ENCODE measurements at regions not wholly inside any gene's neighbourhood (a gene's known extent, or its start where the extent isn't known, plus 50 kb on each side); places are given as distances from the start of the nearest gene placed in this dataset.

DNA sequence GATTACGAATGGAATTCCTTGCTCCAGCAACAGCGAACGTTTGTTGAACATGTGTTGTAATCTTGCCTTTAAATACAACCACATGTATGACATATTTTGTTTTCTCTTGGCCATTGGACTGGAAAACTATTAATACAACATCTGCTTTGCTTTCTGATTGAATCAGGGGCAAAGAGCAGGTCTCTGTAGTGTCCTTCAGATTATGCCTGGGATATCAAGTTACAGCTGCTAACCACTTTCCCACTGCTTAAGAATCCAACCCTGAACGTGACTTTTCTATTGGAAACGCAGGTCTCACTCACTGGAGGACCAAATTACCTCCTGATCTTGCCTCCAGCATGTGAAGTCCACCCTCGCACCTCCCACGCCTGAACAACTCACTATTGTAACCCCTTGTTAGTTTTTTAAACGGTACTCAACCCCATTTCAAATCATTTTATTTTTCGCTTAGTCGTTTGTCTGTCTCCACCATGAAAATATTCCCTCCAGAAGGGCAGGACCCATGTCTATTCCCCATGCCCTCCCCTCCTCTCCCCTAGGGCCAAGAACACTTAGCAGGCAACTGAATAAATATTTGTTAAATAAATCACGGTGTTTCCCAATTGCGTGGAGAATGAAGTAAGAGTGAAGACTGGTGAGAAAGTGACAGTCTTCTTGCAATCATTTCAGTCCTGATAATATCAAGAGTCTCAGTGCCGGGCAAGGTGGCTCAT, 57.4 kb upstream of the MRTFB start (continued):
- TF ChIP-seq HNF1A (IDR thresholded peaks at IDR 0.05; ENCODE audit: low read depth) (no peak), HNF1A (CRISPR knock-in tag; IDR thresholded peaks at IDR 0.05; ENCODE audit: borderline replicate concordance) (no peak), LCORL (IDR thresholded peaks at IDR 0.05) (no peak), LCORL (CRISPR knock-in tag; IDR thresholded peaks at IDR 0.05) (no peak), ZNF274 (CRISPR knock-in tag; IDR thresholded peaks at IDR 0.05) (no peak), CEBPB (IDR thresholded peaks at IDR 0.05; ENCODE audit: borderline replicate concordance, low read depth, low read length) (peak; percentile 73), ZSCAN22 (CRISPR knock-in tag; IDR thresholded peaks at IDR 0.05) (no peak), KDM1A (CRISPR knock-in tag; IDR thresholded peaks at IDR 0.05) (0 out of 2 replicates have a peak, but pooled peaks have one; percentile 8), ZNF256 (CRISPR knock-in tag; conservative IDR thresholded peaks at IDR 0.05) (no peak), ZNF317 (CRISPR knock-in tag; IDR thresholded peaks at IDR 0.05) (peak; percentile 77)
- TF ChIP-seq, protein P1, sequence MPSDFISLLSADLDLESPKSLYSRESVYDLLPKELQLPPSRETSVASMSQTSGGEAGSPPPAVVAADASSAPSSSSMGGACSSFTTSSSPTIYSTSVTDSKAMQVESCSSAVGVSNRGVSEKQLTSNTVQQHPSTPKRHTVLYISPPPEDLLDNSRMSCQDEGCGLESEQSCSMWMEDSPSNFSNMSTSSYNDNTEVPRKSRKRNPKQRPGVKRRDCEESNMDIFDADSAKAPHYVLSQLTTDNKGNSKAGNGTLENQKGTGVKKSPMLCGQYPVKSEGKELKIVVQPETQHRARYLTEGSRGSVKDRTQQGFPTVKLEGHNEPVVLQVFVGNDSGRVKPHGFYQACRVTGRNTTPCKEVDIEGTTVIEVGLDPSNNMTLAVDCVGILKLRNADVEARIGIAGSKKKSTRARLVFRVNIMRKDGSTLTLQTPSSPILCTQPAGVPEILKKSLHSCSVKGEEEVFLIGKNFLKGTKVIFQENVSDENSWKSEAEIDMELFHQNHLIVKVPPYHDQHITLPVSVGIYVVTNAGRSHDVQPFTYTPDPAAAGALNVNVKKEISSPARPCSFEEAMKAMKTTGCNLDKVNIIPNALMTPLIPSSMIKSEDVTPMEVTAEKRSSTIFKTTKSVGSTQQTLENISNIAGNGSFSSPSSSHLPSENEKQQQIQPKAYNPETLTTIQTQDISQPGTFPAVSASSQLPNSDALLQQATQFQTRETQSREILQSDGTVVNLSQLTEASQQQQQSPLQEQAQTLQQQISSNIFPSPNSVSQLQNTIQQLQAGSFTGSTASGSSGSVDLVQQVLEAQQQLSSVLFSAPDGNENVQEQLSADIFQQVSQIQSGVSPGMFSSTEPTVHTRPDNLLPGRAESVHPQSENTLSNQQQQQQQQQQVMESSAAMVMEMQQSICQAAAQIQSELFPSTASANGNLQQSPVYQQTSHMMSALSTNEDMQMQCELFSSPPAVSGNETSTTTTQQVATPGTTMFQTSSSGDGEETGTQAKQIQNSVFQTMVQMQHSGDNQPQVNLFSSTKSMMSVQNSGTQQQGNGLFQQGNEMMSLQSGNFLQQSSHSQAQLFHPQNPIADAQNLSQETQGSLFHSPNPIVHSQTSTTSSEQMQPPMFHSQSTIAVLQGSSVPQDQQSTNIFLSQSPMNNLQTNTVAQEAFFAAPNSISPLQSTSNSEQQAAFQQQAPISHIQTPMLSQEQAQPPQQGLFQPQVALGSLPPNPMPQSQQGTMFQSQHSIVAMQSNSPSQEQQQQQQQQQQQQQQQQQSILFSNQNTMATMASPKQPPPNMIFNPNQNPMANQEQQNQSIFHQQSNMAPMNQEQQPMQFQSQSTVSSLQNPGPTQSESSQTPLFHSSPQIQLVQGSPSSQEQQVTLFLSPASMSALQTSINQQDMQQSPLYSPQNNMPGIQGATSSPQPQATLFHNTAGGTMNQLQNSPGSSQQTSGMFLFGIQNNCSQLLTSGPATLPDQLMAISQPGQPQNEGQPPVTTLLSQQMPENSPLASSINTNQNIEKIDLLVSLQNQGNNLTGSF (CRISPR knock-in tag; IDR thresholded peaks at IDR 0.05): no peak
- TF ChIP-seq, protein P2, sequence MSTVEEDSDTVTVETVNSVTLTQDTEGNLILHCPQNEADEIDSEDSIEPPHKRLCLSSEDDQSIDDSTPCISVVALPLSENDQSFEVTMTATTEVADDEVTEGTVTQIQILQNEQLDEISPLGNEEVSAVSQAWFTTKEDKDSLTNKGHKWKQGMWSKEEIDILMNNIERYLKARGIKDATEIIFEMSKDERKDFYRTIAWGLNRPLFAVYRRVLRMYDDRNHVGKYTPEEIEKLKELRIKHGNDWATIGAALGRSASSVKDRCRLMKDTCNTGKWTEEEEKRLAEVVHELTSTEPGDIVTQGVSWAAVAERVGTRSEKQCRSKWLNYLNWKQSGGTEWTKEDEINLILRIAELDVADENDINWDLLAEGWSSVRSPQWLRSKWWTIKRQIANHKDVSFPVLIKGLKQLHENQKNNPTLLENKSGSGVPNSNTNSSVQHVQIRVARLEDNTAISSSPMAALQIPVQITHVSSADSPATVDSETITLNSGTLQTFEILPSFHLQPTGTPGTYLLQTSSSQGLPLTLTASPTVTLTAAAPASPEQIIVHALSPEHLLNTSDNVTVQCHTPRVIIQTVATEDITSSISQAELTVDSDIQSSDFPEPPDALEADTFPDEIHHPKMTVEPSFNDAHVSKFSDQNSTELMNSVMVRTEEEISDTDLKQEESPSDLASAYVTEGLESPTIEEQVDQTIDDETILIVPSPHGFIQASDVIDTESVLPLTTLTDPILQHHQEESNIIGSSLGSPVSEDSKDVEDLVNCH (CRISPR knock-in tag; IDR thresholded peaks at IDR 0.05): no peak
- TF ChIP-seq, protein P3, sequence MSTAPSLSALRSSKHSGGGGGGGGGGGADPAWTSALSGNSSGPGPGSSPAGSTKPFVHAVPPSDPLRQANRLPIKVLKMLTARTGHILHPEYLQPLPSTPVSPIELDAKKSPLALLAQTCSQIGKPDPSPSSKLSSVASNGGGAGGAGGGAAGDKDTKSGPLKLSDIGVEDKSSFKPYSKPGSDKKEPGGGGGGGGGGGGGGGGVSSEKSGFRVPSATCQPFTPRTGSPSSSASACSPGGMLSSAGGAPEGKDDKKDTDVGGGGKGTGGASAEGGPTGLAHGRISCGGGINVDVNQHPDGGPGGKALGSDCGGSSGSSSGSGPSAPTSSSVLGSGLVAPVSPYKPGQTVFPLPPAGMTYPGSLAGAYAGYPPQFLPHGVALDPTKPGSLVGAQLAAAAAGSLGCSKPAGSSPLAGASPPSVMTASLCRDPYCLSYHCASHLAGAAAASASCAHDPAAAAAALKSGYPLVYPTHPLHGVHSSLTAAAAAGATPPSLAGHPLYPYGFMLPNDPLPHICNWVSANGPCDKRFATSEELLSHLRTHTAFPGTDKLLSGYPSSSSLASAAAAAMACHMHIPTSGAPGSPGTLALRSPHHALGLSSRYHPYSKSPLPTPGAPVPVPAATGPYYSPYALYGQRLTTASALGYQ (CRISPR knock-in tag; IDR thresholded peaks at IDR 0.05): no peak
- TF ChIP-seq, protein P4, sequence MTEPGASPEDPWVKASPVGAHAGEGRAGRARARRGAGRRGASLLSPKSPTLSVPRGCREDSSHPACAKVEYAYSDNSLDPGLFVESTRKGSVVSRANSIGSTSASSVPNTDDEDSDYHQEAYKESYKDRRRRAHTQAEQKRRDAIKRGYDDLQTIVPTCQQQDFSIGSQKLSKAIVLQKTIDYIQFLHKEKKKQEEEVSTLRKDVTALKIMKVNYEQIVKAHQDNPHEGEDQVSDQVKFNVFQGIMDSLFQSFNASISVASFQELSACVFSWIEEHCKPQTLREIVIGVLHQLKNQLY (CRISPR knock-in tag; IDR thresholded peaks at IDR 0.05): no peak
